ENCODE measurements at regions not wholly inside any gene's neighbourhood (a gene's known extent, or its start where the extent isn't known, plus 50 kb on each side); places are given as distances from the start of the nearest gene placed in this dataset.

DNA sequence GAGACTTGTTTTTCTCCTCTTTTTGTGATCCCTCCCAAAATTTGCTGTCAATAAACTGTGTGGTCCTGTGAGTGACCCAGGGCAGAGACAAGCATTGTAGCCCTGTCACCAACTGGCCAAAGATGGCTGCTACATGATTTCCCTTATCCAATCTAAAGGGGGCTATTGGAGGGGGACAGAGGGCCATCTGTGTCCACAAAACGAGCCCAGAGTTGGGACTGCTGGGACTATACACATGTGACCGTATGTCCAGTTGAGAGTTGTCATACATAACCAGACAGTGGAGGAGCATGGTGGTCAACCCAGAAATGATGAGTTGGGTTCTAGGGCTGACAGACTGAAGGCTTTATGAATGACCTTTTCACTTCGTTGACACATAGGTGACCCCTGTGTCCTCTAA is 55.3 kb upstream of the SDK1 start:
- TF ChIP-seq BACH2 (CRISPR knock-in tag; IDR thresholded peaks at IDR 0.05; ENCODE audit: borderline replicate concordance) (no peak), ZNF565 (CRISPR knock-in tag; conservative IDR thresholded peaks at IDR 0.05; ENCODE audit: low read depth) (no peak), TSHZ2 (CRISPR knock-in tag; IDR thresholded peaks at IDR 0.05) (no peak), CSDC2 (CRISPR knock-in tag; IDR thresholded peaks at IDR 0.05) (no peak), ESRRG (CRISPR knock-in tag; IDR thresholded peaks at IDR 0.05) (no peak), GLIS3 (CRISPR knock-in tag; IDR thresholded peaks at IDR 0.05) (no peak), ZNF70 (CRISPR knock-in tag; IDR thresholded peaks at IDR 0.05) (no peak), PPARA (CRISPR knock-in tag; IDR thresholded peaks at IDR 0.05; ENCODE audit: borderline replicate concordance) (no peak), ZFP3 (CRISPR knock-in tag; IDR thresholded peaks at IDR 0.05) (no peak), TOX (CRISPR knock-in tag; IDR thresholded peaks at IDR 0.05; ENCODE audit: borderline replicate concordance) (no peak), ZNF8 (CRISPR knock-in tag; IDR thresholded peaks at IDR 0.05) (no peak)
- TF ChIP-seq, protein P1, sequence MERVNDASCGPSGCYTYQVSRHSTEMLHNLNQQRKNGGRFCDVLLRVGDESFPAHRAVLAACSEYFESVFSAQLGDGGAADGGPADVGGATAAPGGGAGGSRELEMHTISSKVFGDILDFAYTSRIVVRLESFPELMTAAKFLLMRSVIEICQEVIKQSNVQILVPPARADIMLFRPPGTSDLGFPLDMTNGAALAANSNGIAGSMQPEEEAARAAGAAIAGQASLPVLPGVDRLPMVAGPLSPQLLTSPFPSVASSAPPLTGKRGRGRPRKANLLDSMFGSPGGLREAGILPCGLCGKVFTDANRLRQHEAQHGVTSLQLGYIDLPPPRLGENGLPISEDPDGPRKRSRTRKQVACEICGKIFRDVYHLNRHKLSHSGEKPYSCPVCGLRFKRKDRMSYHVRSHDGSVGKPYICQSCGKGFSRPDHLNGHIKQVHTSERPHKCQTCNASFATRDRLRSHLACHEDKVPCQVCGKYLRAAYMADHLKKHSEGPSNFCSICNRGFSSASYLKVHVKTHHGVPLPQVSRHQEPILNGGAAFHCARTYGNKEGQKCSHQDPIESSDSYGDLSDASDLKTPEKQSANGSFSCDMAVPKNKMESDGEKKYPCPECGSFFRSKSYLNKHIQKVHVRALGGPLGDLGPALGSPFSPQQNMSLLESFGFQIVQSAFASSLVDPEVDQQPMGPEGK (CRISPR knock-in tag; IDR thresholded peaks at IDR 0.05; ENCODE audit: borderline replicate concordance), result no peak
- ATAC-seq, result no peak

- peak; percentile 31; the same call in 1 of the 3 replicates for ATAC-seq
- TF ChIP-seq TOX (CRISPR knock-in tag; IDR thresholded peaks at IDR 0.05; ENCODE audit: borderline replicate concordance) (no peak), ISL1 (CRISPR knock-in tag; IDR thresholded peaks at IDR 0.05) (no peak), ZFP3 (CRISPR knock-in tag; IDR thresholded peaks at IDR 0.05) (peak; percentile 93), ZNF70 (CRISPR knock-in tag; IDR thresholded peaks at IDR 0.05) (peak; percentile 49; the same call in 1 of the 2 replicates), GLIS3 (CRISPR knock-in tag; IDR thresholded peaks at IDR 0.05) (no peak), OSR1 (CRISPR knock-in tag; IDR thresholded peaks at IDR 0.05) (no peak), TSHZ2 (CRISPR knock-in tag; IDR thresholded peaks at IDR 0.05) (peak; percentile 56; the same call in 1 of the 2 replicates), TCF4 (CRISPR knock-in tag; IDR thresholded peaks at IDR 0.05; ENCODE audit: borderline replicate concordance) (peak; percentile 86)
- TF ChIP-seq, protein P2, sequence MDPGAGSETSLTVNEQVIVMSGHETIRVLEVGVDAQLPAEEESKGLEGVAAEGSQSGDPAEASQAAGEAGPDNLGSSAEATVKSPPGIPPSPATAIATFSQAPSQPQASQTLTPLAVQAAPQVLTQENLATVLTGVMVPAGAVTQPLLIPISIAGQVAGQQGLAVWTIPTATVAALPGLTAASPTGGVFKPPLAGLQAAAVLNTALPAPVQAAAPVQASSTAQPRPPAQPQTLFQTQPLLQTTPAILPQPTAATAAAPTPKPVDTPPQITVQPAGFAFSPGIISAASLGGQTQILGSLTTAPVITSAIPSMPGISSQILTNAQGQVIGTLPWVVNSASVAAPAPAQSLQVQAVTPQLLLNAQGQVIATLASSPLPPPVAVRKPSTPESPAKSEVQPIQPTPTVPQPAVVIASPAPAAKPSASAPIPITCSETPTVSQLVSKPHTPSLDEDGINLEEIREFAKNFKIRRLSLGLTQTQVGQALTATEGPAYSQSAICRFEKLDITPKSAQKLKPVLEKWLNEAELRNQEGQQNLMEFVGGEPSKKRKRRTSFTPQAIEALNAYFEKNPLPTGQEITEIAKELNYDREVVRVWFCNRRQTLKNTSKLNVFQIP (CRISPR knock-in tag; IDR thresholded peaks at IDR 0.05; ENCODE audit: borderline replicate concordance, low read depth), result no peak
These were observed 54.9 kb upstream of the SDK1 start for GRCh38 chr7:3246127-3246526.

- TF ChIP-seq ESRRG (CRISPR knock-in tag; IDR thresholded peaks at IDR 0.05) (no peak), ZFP30 (CRISPR knock-in tag; IDR thresholded peaks at IDR 0.05) (no peak), ISL1 (CRISPR knock-in tag; IDR thresholded peaks at IDR 0.05) (no peak)
- no peak for ATAC-seq
These were observed 54.4 kb upstream of the SDK1 start for GRCh38 chr7:3246651-3247050.

GRCh38 chr7:3250725-3251124 is 50.3 kb upstream of the SDK1 start:
- no peak for ATAC-seq
- TF ChIP-seq ZNF565 (CRISPR knock-in tag; conservative IDR thresholded peaks at IDR 0.05; ENCODE audit: low read depth) (no peak), TSHZ2 (CRISPR knock-in tag; IDR thresholded peaks at IDR 0.05) (no peak), ESRRG (CRISPR knock-in tag; IDR thresholded peaks at IDR 0.05) (no peak), SNAI2 (CRISPR knock-in tag; IDR thresholded peaks at IDR 0.05) (no peak), TOX (CRISPR knock-in tag; IDR thresholded peaks at IDR 0.05; ENCODE audit: borderline replicate concordance) (no peak), PPARA (CRISPR knock-in tag; IDR thresholded peaks at IDR 0.05; ENCODE audit: borderline replicate concordance) (no peak), RARB (CRISPR knock-in tag; IDR thresholded peaks at IDR 0.05) (no peak), ZC3H10 (CRISPR knock-in tag; IDR thresholded peaks at IDR 0.05) (no peak), ISL1 (CRISPR knock-in tag; IDR thresholded peaks at IDR 0.05) (no peak), CSDC2 (CRISPR knock-in tag; IDR thresholded peaks at IDR 0.05) (no peak), ZFP3 (CRISPR knock-in tag; IDR thresholded peaks at IDR 0.05) (no peak), GLIS3 (CRISPR knock-in tag; IDR thresholded peaks at IDR 0.05) (no peak), TCF4 (CRISPR knock-in tag; IDR thresholded peaks at IDR 0.05; ENCODE audit: borderline replicate concordance) (no peak), ZFP30 (CRISPR knock-in tag; IDR thresholded peaks at IDR 0.05) (no peak), ZNF70 (CRISPR knock-in tag; IDR thresholded peaks at IDR 0.05) (no peak)
- TF ChIP-seq, protein P2 (CRISPR knock-in tag; IDR thresholded peaks at IDR 0.05; ENCODE audit: borderline replicate concordance, low read depth), result no peak

Data from SK-N-SH treated with all-trans-retinoic acid at 6 μM for 48 hours (cell line).